GM12878 (cell line): ENCODE measurements at regions not wholly inside any gene's neighbourhood (a gene's known extent, or its start where the extent isn't known, plus 50 kb on each side); places are given as distances from the start of the nearest gene placed in this dataset.

Experiments
- ATAC-seq: fragments of 200-7000 bp; cut with Tn5 transposase; 3 replicates; pipeline ENCODE4 v1.9.1; 2020; ENCODE audit warnings: mild to moderate bottlenecking, moderate library complexity
- BruUV-seq: library from RNA; stranded (reverse); fragments of 400-500 nt; replicated peaks from 2 replicates; lab custom pipeline; 2021; lab: Mats Ljungman, UMichigan
- CTCF ChIA-PET: fragments of 300-600 bp; sonication (Branson Sonifier 250); formaldehyde crosslinking; extraction: SDS; loops from one replicate; lab custom pipeline; 2021; ENCODE audit warnings: inconsistent platforms; lab: Yijun Ruan, JAX
- POLR2A ChIA-PET: fragments of 350-600 bp; formaldehyde crosslinking; extraction: SDS; loops from one replicate; lab custom pipeline; 2021; ENCODE audit warnings: inconsistent platforms; lab: Charles Lee
- RAD21 ChIA-PET: fragments of 300-600 bp; sonication (Branson Sonifier 250); formaldehyde crosslinking; loops from one replicate; lab custom pipeline; 2023; ENCODE audit warnings: antibody characterized with exemption; ENCODE audit not compliant: unreplicated experiment; lab: Charles Lee
- SMC1A ChIA-PET: fragments of 300-600 bp; sonication (Branson Sonifier 250); formaldehyde crosslinking; loops from one replicate; lab custom pipeline; 2023; ENCODE audit not compliant: unreplicated experiment, uncharacterized antibody; lab: Charles Lee
- DNase-seq: peaks from one replicate; pipeline ENCODE4 v3.0.0-alpha.2; 2011; ENCODE audit warnings: low read depth, low spot score
- FAIRE-seq: peaks from 3 replicates; lab custom pipeline; 2011; peaks lifted over from hg19 to GRCh38; lab: Jason Lieb, UNC
- H2AFZ ChIP-seq: 2 replicates; pipeline ENCODE4 v1.6.0; 2011; ENCODE audit warnings: low read depth, low read length, control low read depth; ENCODE audit not compliant: control insufficient read depth
- H3K27ac ChIP-seq: 2 replicates; pipeline ENCODE4 v1.5.1; 2011; ENCODE audit warnings: control low read depth; ENCODE audit not compliant: control insufficient read depth, insufficient read depth
- H3K27me3 ChIP-seq, 2 experiments: replicated peaks in 1 of 2; 2 replicates each; pipeline versions ENCODE4 v1.6.0 to v1.6.1; 2011; ENCODE audit warnings: low read length in 1 of 2; ENCODE audit not compliant: control insufficient read depth in 2 of 2, insufficient read depth in 2 of 2
- H3K36me3 ChIP-seq, 2 experiments: 2 replicates each; pipeline ENCODE4 v1.5.1; 2011; ENCODE audit warnings: low read length in 1 of 2; ENCODE audit not compliant: control insufficient read depth in 2 of 2, insufficient read depth in 2 of 2
- H3K4me1 ChIP-seq: 2 replicates; pipeline ENCODE4 v1.6.1; 2011; ENCODE audit warnings: mild to moderate bottlenecking, low read length, moderate library complexity, mixed read lengths; ENCODE audit not compliant: control insufficient read depth, insufficient read depth
- H3K4me2 ChIP-seq: 2 replicates; pipeline ENCODE4 v1.6.0; 2011; ENCODE audit warnings: control low read depth; ENCODE audit not compliant: control insufficient read depth, insufficient read depth
- H3K4me3 ChIP-seq: fragments of 200-600 bp; sonication (generic); 2 replicates; pipeline ENCODE4 v1.5.1; 2016
- H3K79me2 ChIP-seq: 2 replicates; pipeline ENCODE4 v1.6.0; 2011; ENCODE audit warnings: low read length; ENCODE audit not compliant: control insufficient read depth, insufficient read depth
- H3K9ac ChIP-seq: 2 replicates; pipeline ENCODE4 v1.8.0; 2011; ENCODE audit warnings: low read length, control low read depth, mixed read lengths; ENCODE audit not compliant: control insufficient read depth, insufficient read depth
- H3K9me3 ChIP-seq: replicated peaks from 3 replicates; pipeline ENCODE4 v1.5.1; 2011; ENCODE audit warnings: mild to moderate bottlenecking, low read length; ENCODE audit not compliant: control insufficient read depth, insufficient read depth
- H4K20me1 ChIP-seq: 2 replicates; pipeline ENCODE4 v1.6.0; 2011; ENCODE audit not compliant: control insufficient read depth, insufficient read depth
- ATF7 ChIP-seq: fragments of 450-650 bp; IDR thresholded peaks from 2 replicates; pipeline ENCODE4 v1.6.1; 2016; ENCODE audit warnings: low read depth, mild to moderate bottlenecking
- BRCA1 ChIP-seq: IDR thresholded peaks from 2 replicates; pipeline ENCODE4 v1.6.1; 2011; ENCODE audit warnings: low read depth, low read length, improper control_type of control experiment
- CEBPZ ChIP-seq: fragments of 150-350 bp; IDR thresholded peaks from 2 replicates; pipeline ENCODE4 v1.6.1; 2016; ENCODE audit warnings: low read depth, low read length
- IRF5 ChIP-seq: fragments of 450-650 bp; IDR thresholded peaks from 2 replicates; pipeline ENCODE4 v1.6.1; 2017; ENCODE audit warnings: borderline replicate concordance
- MEF2A ChIP-seq: IDR thresholded peaks from 2 replicates; pipeline ENCODE4 v1.6.1; 2011; ENCODE audit warnings: low read depth, mild to moderate bottlenecking, low read length, moderate library complexity; ENCODE audit not compliant: insufficient read depth
- WGBS: methylation state at CpG from one replicate; pipeline ENCODE4 v1.1.6; 2016; ENCODE audit warnings: low lambda C conversion rate; ENCODE audit not compliant: insufficient replicate concordance, insufficient coverage; ENCODE audit errors: missing lambda C conversion rate; 5-methylcytosine and 5-hydroxymethylcytosine counted together
- in situ Hi-C: fragments of 300-500 bp; cut with MboI; formaldehyde crosslinking; loops from 9 replicates; pipeline ENCODE4 v1.14.3; 2018; ENCODE audit warnings: mixed read lengths
- intact Hi-C: fragments of 100-400 bp; cut with micrococcal nuclease; formaldehyde crosslinking; loops from one replicate; pipeline ENCODE4 v1.14.2; 2022; ENCODE audit not compliant: unreplicated experiment

GRCh38 chr13:48773531-48774275, 120.0 kb downstream of the CYSLTR2 start:
- FAIRE-seq (no peak), DNase-seq (no peak), ATAC-seq (no peak)
- in situ Hi-C loops: loop anchor here (5.0 kb wide), 2 partner anchors 176 to 646 kb away; no protein-coding TSS in a partner anchor
- intact Hi-C loops: no loop called here
- ChIA-PET POLR2A (no interaction called here), RAD21 (no interaction called here), CTCF (interaction anchor here (0.7 to 8.5 kb wide), 2 partner anchors 177 to 193 kb away, joined by 4 to 98 read pairs; no protein-coding TSS in a partner anchor), SMC1A (interaction anchor here (0.5 kb wide), 1 partner anchor 470 kb away, joined by 3 read pairs; no protein-coding TSS in a partner anchor)
- no peaks in the 10 kb centered on the region; a peak in 2 of 4 replicates for H3K27me3 ChIP-seq
- no peaks in the 10 kb centered on the region for H4K20me1 ChIP-seq
- H3K4me3 ChIP-seq: no peak overlapping the region
- 0% methylated on average over 2 of the region's 2 CpGs for WGBS
- H3K27ac ChIP-seq: no peak overlapping the region
- no TSS peak for BruUV-seq
- no peaks in the 10 kb centered on the region for H3K9me3 ChIP-seq
- H3K4me1 ChIP-seq: no peaks in the 10 kb centered on the region
- no peak overlapping the region for H3K9ac ChIP-seq
- H3K79me2 ChIP-seq: no peaks in the 10 kb centered on the region
- no peak overlapping the region for H2AFZ ChIP-seq
- no peak for TF ChIP-seq ATF7
- no peak for TF ChIP-seq MEF2A
- no peak for TF ChIP-seq BRCA1
- no peak for TF ChIP-seq CEBPZ
- TF ChIP-seq IRF5: no peak
- H3K36me3 ChIP-seq: no peaks in the 10 kb centered on the region
- H3K4me2 ChIP-seq: no peak overlapping the region
